CD4-positive, alpha-beta T cell (primary cell): ENCODE measurements at regions not wholly inside any gene's neighbourhood (a gene's known extent, or its start where the extent isn't known, plus 50 kb on each side); places are given as distances from the start of the nearest gene placed in this dataset.

ENCODE experiments used
- ATAC-seq: fragments of 200-7000 bp; cut with Tn5 transposase; one replicate; pipeline ENCODE4 v1.10.0; 2022; ENCODE audit warnings: mild to moderate bottlenecking; ENCODE audit not compliant: poor library complexity
- CTCF ChIA-PET: fragments of 350-600 bp; sonication (Branson Sonifier 250); formaldehyde crosslinking; loops from one replicate; lab custom pipeline; 2021; ENCODE audit warnings: antibody characterized with exemption, inconsistent platforms; lab: Charles Lee
- POLR2A ChIA-PET: fragments of 350-600 bp; sonication (Branson Sonifier 250); formaldehyde crosslinking; loops from one replicate; lab custom pipeline; 2021; ENCODE audit warnings: antibody characterized with exemption, inconsistent platforms; lab: Charles Lee
- DNase-seq, 14 experiments: peaks; one replicate each; pipeline ENCODE4 v3.0.0-alpha.2; 2013 to 2020; ENCODE audit warnings: mixed read lengths in 2 of 14
- H3K27ac ChIP-seq, 2 donors: one replicate each; pipeline versions ENCODE4 v1.5.1 to v1.7.0; 2013; ENCODE audit warnings: low read length in 2 of 2, low read depth in 1 of 2, mild to moderate bottlenecking in 1 of 2
- H3K27me3 ChIP-seq, 2 experiments: 1 replicate in 1 of 2; 2 replicates in 1 of 2; pipeline versions ENCODE4 v1.6.1 to v1.7.0; 2013; ENCODE audit warnings: low read length in 2 of 2, control low read depth in 1 of 2, mild to moderate bottlenecking in 1 of 2, moderate library complexity in 1 of 2; ENCODE audit not compliant: insufficient read depth in 2 of 2, control insufficient read depth in 1 of 2
- H3K36me3 ChIP-seq: one replicate; pipeline ENCODE4 v1.6.1; 2013; ENCODE audit warnings: low read length, control low read depth; ENCODE audit not compliant: insufficient read depth
- H3K4me1 ChIP-seq: one replicate; pipeline ENCODE4 v1.6.1; 2013; ENCODE audit warnings: low read length, control low read depth; ENCODE audit not compliant: insufficient read depth
- H3K4me3 ChIP-seq: one replicate; pipeline ENCODE4 v1.5.1; 2013; ENCODE audit warnings: mild to moderate bottlenecking, low read length, moderate library complexity
- H3K9me3 ChIP-seq, 2 experiments: 1 replicate in 1 of 2; 2 replicates in 1 of 2; pipeline versions ENCODE4 v1.6.1 to v1.7.0; 2013; ENCODE audit warnings: low read length in 2 of 2, mild to moderate bottlenecking in 2 of 2, control low read depth in 1 of 2, moderate library complexity in 1 of 2; ENCODE audit not compliant: control insufficient read depth in 1 of 2, insufficient read depth in 1 of 2
- H3K27ac Mint-ChIP-seq: one replicate; pipeline ENCODE4 v1.8.0; 2020; ENCODE audit warnings: mixed read lengths
- H3K27me3 Mint-ChIP-seq: one replicate; pipeline ENCODE4 v1.8.0; 2021; ENCODE audit warnings: mixed read lengths
- H3K36me3 Mint-ChIP-seq: one replicate; pipeline ENCODE4 v1.8.0; 2021; ENCODE audit warnings: low read depth, mixed read lengths
- H3K4me1 Mint-ChIP-seq: one replicate; pipeline ENCODE4 v1.8.0; 2021; ENCODE audit warnings: low read depth, mixed read lengths
- H3K4me3 Mint-ChIP-seq: one replicate; pipeline ENCODE4 v1.8.0; 2020; ENCODE audit warnings: mild to moderate bottlenecking, mixed read lengths
- H3K9me3 Mint-ChIP-seq: one replicate; pipeline ENCODE4 v1.8.0; 2020; ENCODE audit warnings: mixed read lengths
- CTCF ChIP-seq: fragments of 200-600 bp; IDR thresholded peaks from one replicate; pipeline ENCODE4 v1.8.0; 2022; ENCODE audit warnings: antibody characterized with exemption, mild to moderate bottlenecking
- intact Hi-C, 2 experiments: fragments of 100-400 bp; cut with DNase I in 1 of 2; cut with micrococcal nuclease in 1 of 2; formaldehyde crosslinking; loops; one replicate each; pipeline versions ENCODE4 v1.15.1 to v1.9.0; 2023 to 2025; cut with DNase I, micrococcal nuclease

- POLR2A ChIA-PET, result interaction anchor here (1.1 to 2.5 kb wide), 3 partner anchors 10 to 106 kb away, joined by 3 to 14 read pairs (median 4); no protein-coding TSS in a partner anchor
- peaks cover 12% of the 10 kb centered on the region for H3K4me1 Mint-ChIP-seq
- intact Hi-C loops, result no loop called here
Observed at GRCh38 chr1:172885411-172885810, 165.3 kb downstream of the TNFSF18 start.

GRCh38 chr1:172885971-172886370 lies 164.8 kb downstream of the TNFSF18 start:
- Mint-ChIP-seq H3K27me3 (peaks cover 11% of the 10 kb centered on the region), H3K36me3 (no peaks in the 10 kb centered on the region), H3K4me3 (no peak overlapping the region), H3K9me3 (no peaks in the 10 kb centered on the region), H3K27ac (no peak overlapping the region), H3K4me1 (peaks cover 12% of the 10 kb centered on the region)
- H3K27ac ChIP-seq, result no peak overlapping the region
- ATAC-seq, result no peak
- no peaks in the 10 kb centered on the region for H3K36me3 ChIP-seq
- H3K4me1 ChIP-seq, result peaks cover 9% of the 10 kb centered on the region
- no peak for DNase-seq
- TF ChIP-seq CTCF, result no peak
- peaks cover 0 to 3% of the 10 kb centered on the region in 2 experiments for H3K9me3 ChIP-seq
- CTCF ChIA-PET, result interaction anchor here (0.6 to 0.8 kb wide), 2 partner anchors 12 to 769 kb away, joined by 3 read pairs; no protein-coding TSS in a partner anchor
- intact Hi-C loops, result no loop called here
- H3K27me3 ChIP-seq, result no peaks in the 10 kb centered on the region
- POLR2A ChIA-PET, result interaction anchor here (1.1 to 2.5 kb wide), 3 partner anchors 9 to 107 kb away, joined by 3 to 14 read pairs (median 4); no protein-coding TSS in a partner anchor
- no peak overlapping the region for H3K4me3 ChIP-seq

More at GRCh38 chr1:172885411-172885810, 165.3 kb downstream of the TNFSF18 start:
- Mint-ChIP-seq H3K27ac (no peak overlapping the region), H3K27me3 (peaks cover 11% of the 10 kb centered on the region), H3K9me3 (no peaks in the 10 kb centered on the region), H3K36me3 (no peaks in the 10 kb centered on the region), H3K4me3 (no peak overlapping the region)
- Histone ChIP-seq H3K36me3 (no peaks in the 10 kb centered on the region), H3K9me3 (peaks cover 0 to 3% of the 10 kb centered on the region in 2 experiments), H3K27me3 (no peaks in the 10 kb centered on the region), H3K27ac (no peak overlapping the region), H3K4me1 (peaks cover 9% of the 10 kb centered on the region), H3K4me3 (no peak overlapping the region)
- CTCF ChIA-PET, result no interaction called here
- no peak for TF ChIP-seq CTCF
- DNase-seq (no peak), ATAC-seq (no peak)

- intact Hi-C loops, result no loop called here
- Histone ChIP-seq H3K36me3 (no peaks in the 10 kb centered on the region), H3K4me1 (peaks cover 9% of the 10 kb centered on the region), H3K27ac (no peak overlapping the region), H3K9me3 (peaks cover 0 to 3% of the 10 kb centered on the region in 2 experiments), H3K27me3 (no peaks in the 10 kb centered on the region), H3K4me3 (no peak overlapping the region)
- ChIA-PET POLR2A (interaction anchor here (2.5 kb wide), 1 partner anchor 8 kb away, joined by 14 read pairs; no protein-coding TSS in a partner anchor), CTCF (interaction anchor here (0.8 kb wide), 1 partner anchor 11 kb away, joined by 3 read pairs; no protein-coding TSS in a partner anchor)
- H3K9me3 Mint-ChIP-seq, result no peaks in the 10 kb centered on the region
- no peaks in the 10 kb centered on the region for H3K36me3 Mint-ChIP-seq
- H3K4me3 Mint-ChIP-seq, result no peak overlapping the region
- ATAC-seq, result no peak
- no peak for DNase-seq
- H3K27ac Mint-ChIP-seq, result no peak overlapping the region
- no peak for TF ChIP-seq CTCF
- peaks cover 6% of the 10 kb centered on the region for H3K27me3 Mint-ChIP-seq
- H3K4me1 Mint-ChIP-seq, result peaks cover 12% of the 10 kb centered on the region
Observed at GRCh38 chr1:172887162-172887561, 163.6 kb downstream of the TNFSF18 start.
